CD4-positive, alpha-beta T cell treated with Interleukin-12 subunit alpha and Interleukin-12 subunit beta, for 1 hour (primary cell): ENCODE measurements at regions not wholly inside any gene's neighbourhood (a gene's known extent, or its start where the extent isn't known, plus 50 kb on each side); places are given as distances from the start of the nearest gene placed in this dataset.

Experiments used
- DNase-seq: peaks from one replicate; pipeline ENCODE4 v3.0.0-alpha.2; 2020

- DNase-seq: no peak
These were observed 521.3 kb upstream of the ZNF608 start for GRCh38 chr5:125267636-125268248.

DNA sequence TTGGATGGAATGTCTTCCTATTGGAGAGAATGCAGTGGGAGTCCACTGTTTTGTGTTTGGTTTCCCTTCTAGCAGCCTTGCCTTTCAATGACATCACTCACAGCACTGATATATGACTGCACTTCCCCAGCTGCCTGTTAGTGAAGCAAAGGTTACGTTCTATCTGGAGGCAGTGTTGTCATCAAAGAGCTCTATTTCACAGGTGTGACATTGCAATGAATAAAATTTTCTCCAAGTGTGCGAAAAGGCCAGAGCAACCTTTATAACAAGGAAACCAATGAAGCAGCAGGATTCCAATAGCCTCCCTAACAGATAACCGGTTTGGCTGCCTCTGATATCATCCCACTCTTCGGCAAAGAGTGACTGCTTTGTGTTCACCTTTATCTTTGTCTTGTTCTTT lies 523.5 kb upstream of the ZNF608 start:
- DNase-seq: no peak

- no peak for DNase-seq
These were observed 525.9 kb upstream of the ZNF608 start for GRCh38 chr5:125272357-125272756.

DNA sequence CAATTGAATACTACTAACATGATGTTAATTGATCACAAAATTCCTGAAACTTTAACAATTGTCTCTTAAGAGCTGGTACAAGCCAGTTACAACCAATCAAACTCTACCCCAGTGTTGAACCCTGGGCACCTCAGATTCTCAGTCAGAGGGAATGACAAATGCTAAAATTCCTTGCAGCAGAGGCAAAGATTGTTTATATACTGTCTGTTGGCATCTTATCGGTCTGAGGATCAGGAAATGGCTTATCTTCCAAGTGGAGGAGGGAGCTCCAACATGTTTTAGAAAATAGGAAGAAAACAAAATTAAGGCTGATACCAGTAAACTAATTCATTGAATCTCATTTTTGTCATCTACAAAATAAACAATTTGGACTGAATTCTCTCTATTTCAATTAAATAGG lies 527.8 kb upstream of the ZNF608 start:
- DNase-seq: no peak

- DNase-seq: no peak
These were observed 528.7 kb upstream of the ZNF608 start for GRCh38 chr5:125274938-125275724.

GRCh38 chr5:125275725-125276090 lies 529.3 kb upstream of the ZNF608 start:
- DNase-seq: no peak

- DNase-seq: no peak
These were observed 529.7 kb upstream of the ZNF608 start for GRCh38 chr5:125276096-125276495.

- no peak for DNase-seq
These were observed 531.2 kb upstream of the ZNF608 start for GRCh38 chr5:125277494-125278154.

DNA sequence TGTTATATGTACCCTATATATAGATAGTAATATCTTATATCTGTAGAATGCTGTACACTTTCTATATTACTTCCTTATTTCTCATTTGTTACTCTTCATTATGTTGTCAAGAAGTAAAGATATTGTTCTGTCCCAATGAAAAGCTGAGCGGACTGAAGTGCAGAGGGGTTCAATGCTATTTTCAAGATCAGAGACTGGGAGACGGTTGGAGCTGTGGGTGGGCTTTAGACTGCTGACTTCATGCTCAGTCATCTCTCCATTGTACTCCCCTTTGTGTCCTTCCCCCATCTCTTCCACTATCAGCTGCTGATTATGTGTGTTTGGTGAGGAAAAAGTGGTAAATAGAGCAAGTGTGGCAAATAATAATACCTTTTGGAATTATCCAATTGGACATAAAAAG lies 532.3 kb upstream of the ZNF608 start:
- no peak for DNase-seq

DNA sequence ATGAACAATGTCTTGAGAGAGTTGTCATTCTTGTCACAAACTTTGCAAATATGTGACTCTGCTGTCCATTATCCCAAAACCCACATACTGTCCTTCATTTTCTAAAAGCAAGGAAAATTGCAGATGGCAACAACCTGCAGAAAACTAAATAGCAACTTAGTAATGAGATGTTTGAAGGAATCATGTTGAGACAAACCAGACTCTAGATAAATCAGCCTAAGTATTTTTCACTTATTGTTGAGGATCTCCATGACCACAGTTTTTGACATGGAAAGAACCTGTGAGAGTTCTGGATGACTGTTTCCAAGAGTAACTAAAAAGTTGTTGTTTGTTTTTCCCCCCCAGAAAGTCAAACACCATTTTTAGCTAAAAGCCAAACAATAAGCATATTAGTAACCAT lies 535.2 kb upstream of the ZNF608 start:
- DNase-seq: no peak

- DNase-seq: no peak
These were observed 536.9 kb upstream of the ZNF608 start for GRCh38 chr5:125283372-125283771.

DNA sequence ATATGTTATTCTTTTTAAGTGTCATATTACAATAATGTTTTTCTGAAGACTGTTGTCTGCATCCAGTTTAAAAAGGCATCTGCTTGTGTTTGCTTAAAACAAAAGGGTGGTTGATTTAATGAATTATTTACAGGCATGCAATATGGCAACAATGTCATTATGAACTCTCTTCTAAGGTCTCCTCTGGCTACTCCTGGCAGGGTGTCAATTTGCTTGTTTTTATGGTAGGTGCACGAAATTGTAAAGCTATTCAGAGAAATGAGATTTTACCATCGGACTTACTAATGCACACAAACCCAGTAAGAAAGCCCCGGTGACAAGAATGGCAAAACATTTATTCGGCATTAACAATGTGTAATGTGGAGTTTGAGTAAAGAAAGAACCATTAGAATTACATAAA lies 539.8 kb upstream of the ZNF608 start:
- DNase-seq: no peak

DNA sequence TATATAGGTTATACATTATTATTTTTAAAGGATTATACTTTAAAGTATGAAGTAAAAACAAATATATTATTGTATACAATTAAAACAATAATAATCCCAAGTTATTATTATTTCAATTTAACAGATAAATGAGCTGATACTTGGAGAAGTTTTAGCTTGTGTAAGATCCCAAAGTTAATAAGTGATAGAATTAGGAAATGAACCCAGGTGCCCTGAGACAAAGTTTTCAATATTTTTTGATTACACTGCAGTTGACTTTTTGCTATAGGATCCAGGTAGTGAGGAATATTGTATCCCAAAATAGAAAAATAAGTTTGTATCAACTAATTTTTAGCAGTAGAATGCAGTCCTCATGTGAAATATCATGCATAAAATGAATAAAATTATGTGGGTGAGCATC lies 543.2 kb upstream of the ZNF608 start:
- DNase-seq: no peak

DNA sequence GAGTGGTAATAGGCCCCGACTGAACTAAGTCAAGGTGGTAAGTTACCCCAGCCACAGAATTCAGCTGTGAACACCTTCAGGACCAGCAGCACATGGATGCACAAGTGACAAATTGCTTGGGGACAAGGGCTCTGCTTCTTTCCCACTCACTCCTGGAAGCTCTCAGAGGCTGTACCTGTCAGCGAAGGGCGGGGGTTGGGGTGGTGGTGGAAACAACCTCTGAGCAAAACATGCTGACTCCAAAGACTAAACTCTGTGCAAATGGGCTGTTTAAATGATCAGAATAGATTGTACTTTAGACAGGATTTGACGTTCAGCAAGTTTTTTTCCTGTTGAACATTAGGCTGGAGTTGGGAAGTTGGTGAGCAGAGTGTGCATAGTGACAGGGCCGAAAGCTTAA lies 544.5 kb upstream of the ZNF608 start:
- no peak for DNase-seq

- DNase-seq: no peak
These were observed 545.0 kb upstream of the ZNF608 start for GRCh38 chr5:125291447-125291846.

GRCh38 chr5:125293223-125293622 lies 546.8 kb upstream of the ZNF608 start:
- no peak for DNase-seq

DNA sequence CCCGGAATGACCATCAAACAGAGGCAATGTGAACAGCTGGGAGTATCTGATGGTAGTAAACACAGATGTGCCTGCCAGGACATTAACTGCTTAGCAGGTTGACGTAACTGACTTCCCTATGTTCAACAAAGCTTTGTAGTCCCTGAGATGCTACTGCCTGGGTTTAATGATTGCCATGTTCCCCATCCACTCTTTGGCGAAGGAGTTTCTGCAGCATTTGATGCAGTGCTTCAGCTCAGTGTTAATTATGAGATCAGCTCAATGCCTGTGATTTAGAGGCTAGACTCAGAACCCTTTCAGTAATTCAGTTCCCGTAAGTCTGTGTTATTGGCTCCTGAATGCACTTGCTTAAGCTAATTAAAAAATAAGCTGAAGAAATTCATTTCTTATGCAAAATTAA lies 547.3 kb upstream of the ZNF608 start:
- DNase-seq: no peak

DNA sequence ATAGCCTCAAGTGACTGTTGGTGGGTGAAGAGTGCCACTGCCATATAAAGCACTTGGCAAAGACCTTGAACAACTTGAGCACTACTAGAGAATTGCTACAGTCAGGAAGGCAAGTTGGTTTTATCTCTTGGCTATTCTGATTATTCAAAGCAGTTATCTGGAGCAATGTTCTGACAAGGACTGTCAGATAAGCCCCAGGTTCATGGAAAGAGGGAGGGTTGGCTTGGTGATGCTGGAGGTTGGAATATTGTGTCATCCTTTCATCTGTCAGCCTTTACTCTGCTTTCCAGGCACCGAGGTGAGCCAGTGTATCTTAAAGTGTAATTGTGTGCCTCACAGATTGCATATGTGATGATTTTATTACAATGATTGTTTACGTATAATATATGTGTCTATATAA lies 548.4 kb upstream of the ZNF608 start:
- DNase-seq: no peak

DNA sequence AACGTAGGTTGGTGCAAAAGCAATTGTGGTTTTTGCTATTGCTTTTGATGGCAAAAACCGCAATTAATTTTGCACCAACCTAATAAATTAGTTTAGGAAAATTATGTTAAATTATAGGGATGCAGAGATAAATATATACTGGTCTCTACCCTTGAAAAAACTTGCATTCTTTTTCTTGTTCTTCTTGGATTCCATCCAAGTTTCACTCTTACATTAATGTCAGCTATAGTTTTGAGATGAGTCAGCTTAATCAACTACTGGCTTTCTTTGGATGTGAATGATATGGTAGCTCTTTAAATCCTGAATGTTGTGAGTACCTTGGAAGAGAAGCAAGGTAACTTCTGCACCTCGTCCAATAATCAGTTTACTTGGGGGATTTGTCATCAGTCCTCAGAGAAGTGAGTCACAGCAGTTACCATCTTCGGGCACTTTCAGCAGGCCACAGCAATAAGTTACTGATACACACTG lies 549.0 kb upstream of the ZNF608 start:
- DNase-seq: no peak

- DNase-seq: no peak
These were observed 551.8 kb upstream of the ZNF608 start for GRCh38 chr5:125298258-125298657.

DNA sequence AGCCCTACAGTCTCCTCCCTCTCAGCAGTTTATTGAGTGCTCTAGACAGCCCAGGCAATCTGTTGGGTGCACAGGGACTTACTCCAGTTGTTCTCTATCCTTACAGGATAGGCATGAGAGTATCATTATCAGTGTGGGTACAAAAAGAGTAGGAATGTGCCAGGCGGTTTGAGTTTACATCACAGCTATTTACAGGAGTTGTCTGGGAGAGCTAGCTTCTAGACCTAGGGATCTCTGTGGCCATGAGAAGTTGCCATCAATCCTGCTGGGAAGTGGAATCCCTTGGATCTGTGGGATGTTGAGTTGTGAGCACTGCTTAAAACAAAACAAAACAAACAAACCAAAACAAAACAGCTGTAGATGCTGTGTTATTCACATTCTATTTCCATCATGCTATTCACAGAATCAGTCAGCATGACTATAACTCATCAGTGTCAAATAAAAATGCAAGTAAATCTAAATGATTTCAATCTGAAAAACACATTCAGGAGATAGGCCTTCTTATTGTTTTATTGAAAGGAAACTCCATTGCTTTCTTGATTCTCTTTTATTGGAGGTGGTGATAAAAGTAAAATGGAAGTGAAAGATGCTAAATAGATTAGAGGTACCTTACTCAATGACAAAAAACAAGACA lies 552.4 kb upstream of the ZNF608 start:
- no peak for DNase-seq

- no peak for DNase-seq
These were observed 555.3 kb upstream of the ZNF608 start for GRCh38 chr5:125301711-125302110.

GRCh38 chr5:125302577-125302976 lies 556.1 kb upstream of the ZNF608 start:
- DNase-seq: no peak

DNA sequence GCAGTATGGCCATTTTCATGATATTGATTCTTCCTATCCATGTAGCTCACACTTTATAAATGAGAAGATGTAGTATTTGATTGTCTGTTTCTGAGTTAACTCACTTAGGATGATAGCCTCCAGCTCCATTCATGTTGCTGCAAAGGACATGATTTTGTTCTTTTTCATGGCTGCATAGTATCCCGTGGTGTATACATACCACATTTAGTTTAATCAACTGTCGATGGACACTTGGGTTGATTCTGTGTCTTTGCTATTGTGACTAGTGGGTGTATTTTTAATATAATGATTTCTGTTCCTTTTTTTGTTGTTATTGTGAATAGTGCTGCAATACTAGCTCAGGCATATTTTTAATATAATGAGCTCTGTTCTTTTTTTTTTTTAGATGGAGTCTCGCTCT lies 560.3 kb upstream of the ZNF608 start:
- no peak for DNase-seq
